Testis (tissue), 2 donors: ENCODE measurements at regions not wholly inside any gene's neighbourhood (a gene's known extent, or its start where the extent isn't known, plus 50 kb on each side); places are given as distances from the start of the nearest gene placed in this dataset.

ENCODE experiments used
- POLR2A ChIP-seq: fragments of 450-650 bp; IDR thresholded peaks from one replicate; pipeline ENCODE4 v1.6.1; 2017; ENCODE audit warnings: antibody characterized with exemption, mild to moderate bottlenecking, moderate library complexity
- TF ChIP-seq, protein P1 (sequence below), 3 experiments: fragments of 450-650 bp in 2 of 3; fragments of 200-600 bp in 1 of 3; sonication (generic) in 1 of 3; IDR thresholded peaks; one replicate each; pipeline ENCODE4 v1.5.1; 2016 to 2019; ENCODE audit warnings: antibody characterized with exemption in 3 of 3, mild to moderate bottlenecking in 2 of 3, moderate library complexity in 1 of 3

DNA sequence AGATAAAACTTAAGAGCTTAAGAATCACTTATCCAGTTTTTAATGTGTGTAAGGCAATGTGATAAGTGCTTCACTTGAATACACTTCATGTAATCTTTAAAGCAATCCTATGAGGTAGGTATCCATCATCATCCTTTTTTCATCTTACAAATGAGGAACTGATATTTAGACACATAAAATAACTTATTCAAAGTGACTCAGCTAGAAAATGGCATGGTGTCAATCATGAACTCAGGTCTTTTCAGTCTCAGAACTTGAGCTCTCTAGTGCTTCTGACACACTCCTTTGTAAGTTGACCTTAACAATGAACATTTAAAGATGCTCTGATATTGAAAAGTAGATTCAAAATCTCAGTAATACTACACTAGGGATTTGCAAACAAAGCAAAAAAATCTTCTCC lies 224.8 kb upstream of the TEX13C start:
- TF ChIP-seq, protein P1, sequence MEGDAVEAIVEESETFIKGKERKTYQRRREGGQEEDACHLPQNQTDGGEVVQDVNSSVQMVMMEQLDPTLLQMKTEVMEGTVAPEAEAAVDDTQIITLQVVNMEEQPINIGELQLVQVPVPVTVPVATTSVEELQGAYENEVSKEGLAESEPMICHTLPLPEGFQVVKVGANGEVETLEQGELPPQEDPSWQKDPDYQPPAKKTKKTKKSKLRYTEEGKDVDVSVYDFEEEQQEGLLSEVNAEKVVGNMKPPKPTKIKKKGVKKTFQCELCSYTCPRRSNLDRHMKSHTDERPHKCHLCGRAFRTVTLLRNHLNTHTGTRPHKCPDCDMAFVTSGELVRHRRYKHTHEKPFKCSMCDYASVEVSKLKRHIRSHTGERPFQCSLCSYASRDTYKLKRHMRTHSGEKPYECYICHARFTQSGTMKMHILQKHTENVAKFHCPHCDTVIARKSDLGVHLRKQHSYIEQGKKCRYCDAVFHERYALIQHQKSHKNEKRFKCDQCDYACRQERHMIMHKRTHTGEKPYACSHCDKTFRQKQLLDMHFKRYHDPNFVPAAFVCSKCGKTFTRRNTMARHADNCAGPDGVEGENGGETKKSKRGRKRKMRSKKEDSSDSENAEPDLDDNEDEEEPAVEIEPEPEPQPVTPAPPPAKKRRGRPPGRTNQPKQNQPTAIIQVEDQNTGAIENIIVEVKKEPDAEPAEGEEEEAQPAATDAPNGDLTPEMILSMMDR (IDR thresholded peaks at IDR 0.05): no peak
- TF ChIP-seq POLR2A: no peak
